ENCODE measurements at regions not wholly inside any gene's neighbourhood (a gene's known extent, or its start where the extent isn't known, plus 50 kb on each side); places are given as distances from the start of the nearest gene placed in this dataset.

- Histone ChIP-seq H3K36me3 (no peaks in the 10 kb centered on the region), H3K9me3 (no peaks in the 10 kb centered on the region), H3K27me3 (no peaks in the 10 kb centered on the region), H3K4me1 (no peaks in the 10 kb centered on the region), H3K4me3 (no peak overlapping the region), H3K27ac (no peak overlapping the region)
- no peak for TF ChIP-seq CTCF (IDR thresholded peaks at IDR 0.05)
- no peak for DNase-seq (ENCODE audit: low spot score)
These were observed 818.0 kb upstream of the GOT2 start for GRCh38 chr16:59552164-59552563.

GRCh38 chr16:59545721-59546120 is 811.6 kb upstream of the GOT2 start:
- no peak for TF ChIP-seq CTCF (IDR thresholded peaks at IDR 0.05)
- Histone ChIP-seq H3K9me3 (no peaks in the 10 kb centered on the region), H3K4me1 (no peaks in the 10 kb centered on the region), H3K4me3 (no peak overlapping the region), H3K27ac (no peak overlapping the region), H3K36me3 (no peaks in the 10 kb centered on the region), H3K27me3 (no peaks in the 10 kb centered on the region)
- no peak for DNase-seq (ENCODE audit: low spot score)

GRCh38 chr16:59543641-59544040 is 809.5 kb upstream of the GOT2 start:
- Histone ChIP-seq H3K27me3 (no peaks in the 10 kb centered on the region), H3K4me1 (no peaks in the 10 kb centered on the region), H3K27ac (no peak overlapping the region), H3K4me3 (no peak overlapping the region), H3K9me3 (no peaks in the 10 kb centered on the region), H3K36me3 (no peaks in the 10 kb centered on the region)
- no peak for DNase-seq (ENCODE audit: low spot score)
- TF ChIP-seq CTCF (IDR thresholded peaks at IDR 0.05) = no peak

- TF ChIP-seq CTCF (IDR thresholded peaks at IDR 0.05) = no peak
These were observed 806.5 kb upstream of the GOT2 start for GRCh38 chr16:59540621-59541020.

GRCh38 chr16:59535298-59535697 is 801.2 kb upstream of the GOT2 start:
- no peak for TF ChIP-seq CTCF (IDR thresholded peaks at IDR 0.05)
- DNase-seq (ENCODE audit: low spot score) = no peak
- Histone ChIP-seq H3K4me1 (no peaks in the 10 kb centered on the region), H3K4me3 (no peak overlapping the region), H3K27ac (no peak overlapping the region), H3K27me3 (no peaks in the 10 kb centered on the region), H3K36me3 (no peaks in the 10 kb centered on the region), H3K9me3 (no peaks in the 10 kb centered on the region)

More at GRCh38 chr16:59540621-59541020, 806.5 kb upstream of the GOT2 start:
- no peak for DNase-seq (ENCODE audit: low spot score)
- Histone ChIP-seq H3K4me1 (no peaks in the 10 kb centered on the region), H3K27me3 (no peaks in the 10 kb centered on the region), H3K9me3 (no peaks in the 10 kb centered on the region), H3K4me3 (no peak overlapping the region), H3K36me3 (no peaks in the 10 kb centered on the region), H3K27ac (no peak overlapping the region)

GRCh38 chr16:59527206-59527997 is 793.3 kb upstream of the GOT2 start:
- H3K4me1 ChIP-seq = no peaks in the 10 kb centered on the region
- H3K27me3 ChIP-seq = no peaks in the 10 kb centered on the region
- DNase-seq (ENCODE audit: low spot score) = no peak
- no peak overlapping the region for H3K27ac ChIP-seq
- H3K36me3 ChIP-seq = no peaks in the 10 kb centered on the region
- no peak overlapping the region for H3K4me3 ChIP-seq
- H3K9me3 ChIP-seq = no peaks in the 10 kb centered on the region
- TF ChIP-seq CTCF (IDR thresholded peaks at IDR 0.05) = no peak
